Inferior parietal cortex (tissue), 1 donor: ENCODE measurements at regions not wholly inside any gene's neighbourhood (a gene's known extent, or its start where the extent isn't known, plus 50 kb on each side); places are given as distances from the start of the nearest gene placed in this dataset.

ENCODE experiments used
- DNase-seq: peaks from one replicate; pipeline ENCODE4 v3.0.0-alpha.2; 2016; ENCODE audit errors: extremely low spot score

DNA sequence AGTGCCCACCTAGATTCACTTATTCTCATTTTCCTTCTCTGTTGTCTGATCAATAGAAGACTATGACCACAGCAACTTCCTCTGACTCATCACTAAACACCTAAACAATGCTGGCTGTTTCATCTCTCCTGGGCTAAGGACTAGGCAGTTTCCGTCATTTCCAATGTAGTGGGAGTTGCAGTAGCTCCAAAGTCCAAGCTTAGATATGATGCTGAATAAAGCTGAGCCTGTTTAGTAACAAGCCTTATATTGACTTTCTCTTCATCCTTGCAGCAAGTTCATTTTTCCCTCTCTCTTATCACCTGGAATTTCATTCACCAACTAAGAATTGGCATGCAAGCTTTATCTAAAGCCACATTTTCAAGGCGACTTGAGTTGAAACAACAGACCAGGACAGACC, 53.5 kb upstream of the PCDH9 start:
- no peak for DNase-seq

DNA sequence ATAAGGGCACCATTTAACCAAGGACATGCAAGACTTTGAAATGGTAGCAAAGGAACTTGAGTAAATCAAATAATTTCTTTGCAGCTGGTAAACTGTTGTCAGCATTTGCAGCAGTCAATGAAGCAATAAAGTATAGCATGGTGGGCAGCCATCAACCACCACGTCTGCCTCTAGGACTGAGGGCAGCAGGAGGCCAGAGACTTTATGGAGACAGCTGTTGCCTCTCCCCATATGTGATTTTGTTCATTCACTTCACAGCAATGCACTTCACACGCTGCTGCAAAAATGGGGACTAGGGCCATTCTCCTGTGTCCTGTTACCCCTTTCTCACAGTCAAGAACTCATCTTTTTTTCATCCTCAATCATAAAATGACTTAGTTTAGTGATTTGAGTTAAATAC, 51.3 kb upstream of the PCDH9 start:
- DNase-seq: no peak
